Activated T-helper 17 cell treated with anti-CD3 and anti-CD28 coated beads, Interleukin-2, amount 50 U/mL, for 72 hours (primary cell): ENCODE measurements at regions not wholly inside any gene's neighbourhood (a gene's known extent, or its start where the extent isn't known, plus 50 kb on each side); places are given as distances from the start of the nearest gene placed in this dataset.
"Not testable (repeated sequence)": the region's sequence is repeated elsewhere in the genome, so short reads cannot be mapped to it uniquely, and the experiment has no call there.

Experiments
- ATAC-seq: fragments of 150-1000 bp; cut with Tn5 transposase; replicated peaks from 2 replicates; pipeline ENCODE4 v1.10.0; 2021; ENCODE audit warnings: mild to moderate bottlenecking, moderate library complexity
- H3K27ac Mint-ChIP-seq: one replicate; pipeline ENCODE4 v1.8.0; 2022; ENCODE audit warnings: mixed read lengths
- H3K27me3 Mint-ChIP-seq: one replicate; pipeline ENCODE4 v1.8.0; 2022; ENCODE audit warnings: mixed read lengths
- H3K36me3 Mint-ChIP-seq: one replicate; pipeline ENCODE4 v1.8.0; 2022; ENCODE audit warnings: low read depth, mild to moderate bottlenecking, mixed read lengths
- H3K4me1 Mint-ChIP-seq: one replicate; pipeline ENCODE4 v1.8.0; 2022; ENCODE audit warnings: mixed read lengths
- H3K4me3 Mint-ChIP-seq: one replicate; pipeline ENCODE4 v1.8.0; 2022; ENCODE audit warnings: mild to moderate bottlenecking, mixed read lengths
- H3K9me3 Mint-ChIP-seq: one replicate; pipeline ENCODE4 v1.8.0; 2022; ENCODE audit warnings: mixed read lengths

GRCh38 chr2:81403508-81403907 is 1099.0 kb upstream of the LRRTM1 start:
- Mint-ChIP-seq H3K36me3 (no peaks in the 10 kb centered on the region), H3K4me3 (no peak overlapping the region), H3K4me1 (no peaks in the 10 kb centered on the region), H3K27me3 (no peaks in the 10 kb centered on the region), H3K9me3 (peaks cover 11% of the 10 kb centered on the region), H3K27ac (no peak overlapping the region)
- no peak for ATAC-seq

DNA sequence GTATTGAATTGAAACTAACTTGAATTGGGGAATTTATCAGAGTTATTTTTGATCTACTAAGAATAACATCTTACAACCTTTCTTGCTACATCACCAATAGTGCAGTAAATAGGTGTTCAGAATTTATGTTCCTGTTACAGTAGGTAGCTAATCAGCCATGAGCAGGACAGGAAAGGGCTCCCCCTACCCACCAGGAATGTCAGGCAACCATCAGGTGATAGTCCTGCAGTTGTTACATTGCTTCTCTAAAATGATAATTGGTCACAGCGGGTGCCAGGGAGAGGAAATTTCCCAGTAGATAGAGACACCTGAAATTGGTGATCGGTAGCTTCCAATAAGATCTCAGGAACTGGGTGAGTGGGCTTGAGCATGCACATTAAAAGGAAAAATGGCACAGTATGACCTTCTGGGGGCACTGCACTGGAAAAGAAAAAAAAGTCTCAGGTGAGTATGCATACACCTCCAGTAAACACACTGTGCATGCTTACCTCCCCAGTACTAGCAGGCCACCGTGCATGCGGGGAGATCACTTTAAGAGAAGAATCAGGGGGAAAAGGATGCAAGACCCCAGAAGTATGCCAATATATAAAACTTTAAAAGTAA is 1092.0 kb upstream of the LRRTM1 start:
- peaks cover 16% of the 10 kb centered on the region for H3K9me3 Mint-ChIP-seq
- ATAC-seq, result no peak
- no peaks in the 10 kb centered on the region for H3K36me3 Mint-ChIP-seq
- H3K27ac Mint-ChIP-seq, result no peak overlapping the region
- no peak overlapping the region for H3K4me3 Mint-ChIP-seq
- H3K27me3 Mint-ChIP-seq, result no peaks in the 10 kb centered on the region
- H3K4me1 Mint-ChIP-seq, result no peaks in the 10 kb centered on the region

GRCh38 chr2:81395746-81396145 is 1091.2 kb upstream of the LRRTM1 start:
- Mint-ChIP-seq H3K4me3 (no peak overlapping the region), H3K27ac (no peak overlapping the region), H3K27me3 (no peaks in the 10 kb centered on the region), H3K4me1 (no peaks in the 10 kb centered on the region), H3K36me3 (no peaks in the 10 kb centered on the region), H3K9me3 (peaks cover 21% of the 10 kb centered on the region)
- no peak for ATAC-seq

DNA sequence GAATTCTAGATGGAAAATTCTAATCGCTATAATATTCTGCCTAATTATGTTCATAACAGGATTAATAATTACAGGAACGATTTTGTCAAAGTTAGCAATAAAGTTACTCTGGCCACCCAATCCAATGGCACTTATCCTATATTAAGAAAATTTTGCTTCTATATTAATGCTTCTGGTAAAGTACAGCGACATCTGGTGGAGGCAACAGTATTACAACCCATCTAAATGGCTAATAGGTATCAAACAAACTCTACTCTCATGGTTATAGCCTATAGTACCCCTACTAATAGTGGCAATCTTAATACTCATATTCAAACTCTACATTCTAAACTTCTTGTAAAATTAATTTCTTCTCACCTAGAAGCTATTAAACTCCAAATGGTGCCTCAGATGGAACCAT is 1084.7 kb upstream of the LRRTM1 start:
- H3K9me3 Mint-ChIP-seq, result peaks cover 31% of the 10 kb centered on the region
- ATAC-seq, result no peak
- no peaks in the 10 kb centered on the region for H3K4me1 Mint-ChIP-seq
- H3K36me3 Mint-ChIP-seq, result no peaks in the 10 kb centered on the region
- no peaks in the 10 kb centered on the region for H3K27me3 Mint-ChIP-seq
- no peak overlapping the region for H3K4me3 Mint-ChIP-seq
- H3K27ac Mint-ChIP-seq, result no peak overlapping the region

DNA sequence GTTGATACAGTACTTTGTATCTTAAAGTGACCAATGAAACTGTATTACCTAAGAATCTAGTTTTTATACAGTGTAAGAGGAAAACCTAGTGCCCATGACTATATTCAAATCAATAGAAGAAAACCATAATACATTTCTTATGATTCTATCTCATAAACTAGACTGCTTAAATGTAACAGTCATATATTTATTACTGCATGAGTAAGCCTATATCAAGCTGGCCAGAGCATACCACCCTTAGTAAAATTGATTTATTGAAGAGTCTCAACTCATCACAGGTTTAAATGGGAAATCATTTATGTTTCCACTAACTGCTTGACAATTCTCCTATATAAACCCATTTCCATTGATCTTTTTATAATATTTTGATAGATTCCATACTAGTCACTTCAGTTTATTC is 1059.2 kb upstream of the LRRTM1 start:
- H3K36me3 Mint-ChIP-seq, result no peaks in the 10 kb centered on the region
- no peaks in the 10 kb centered on the region for H3K27me3 Mint-ChIP-seq
- H3K4me1 Mint-ChIP-seq, result no peaks in the 10 kb centered on the region
- H3K4me3 Mint-ChIP-seq, result no peak overlapping the region
- peaks cover 23% of the 10 kb centered on the region for H3K9me3 Mint-ChIP-seq
- no peak for ATAC-seq
- no peak overlapping the region for H3K27ac Mint-ChIP-seq

DNA sequence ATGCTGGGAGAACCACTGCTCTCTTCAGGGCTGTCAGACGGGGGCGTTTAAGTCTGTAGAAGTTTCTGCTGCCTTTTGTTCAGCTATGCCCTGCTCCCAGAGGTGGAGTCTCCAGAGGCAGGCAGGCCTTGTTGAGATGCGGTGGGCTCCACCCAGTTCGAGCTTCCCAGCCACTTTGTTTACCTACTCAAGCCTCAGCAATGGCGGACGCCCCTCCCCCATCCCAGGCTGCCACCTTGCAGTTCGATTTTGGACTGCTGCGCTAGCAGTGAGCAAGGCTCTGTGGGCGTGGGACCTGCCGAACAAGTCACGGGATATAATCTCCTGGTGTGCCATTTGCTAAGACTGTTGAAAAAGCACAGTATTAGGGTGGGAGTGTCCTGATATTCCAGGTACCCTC is 1057.9 kb upstream of the LRRTM1 start:
- not testable (repeated sequence) for ATAC-seq, H3K36me3 Mint-ChIP-seq, H3K4me1 Mint-ChIP-seq, H3K27me3 Mint-ChIP-seq, H3K4me3 Mint-ChIP-seq, H3K27ac Mint-ChIP-seq
- peaks cover 15% of the 10 kb centered on the region for H3K9me3 Mint-ChIP-seq

DNA sequence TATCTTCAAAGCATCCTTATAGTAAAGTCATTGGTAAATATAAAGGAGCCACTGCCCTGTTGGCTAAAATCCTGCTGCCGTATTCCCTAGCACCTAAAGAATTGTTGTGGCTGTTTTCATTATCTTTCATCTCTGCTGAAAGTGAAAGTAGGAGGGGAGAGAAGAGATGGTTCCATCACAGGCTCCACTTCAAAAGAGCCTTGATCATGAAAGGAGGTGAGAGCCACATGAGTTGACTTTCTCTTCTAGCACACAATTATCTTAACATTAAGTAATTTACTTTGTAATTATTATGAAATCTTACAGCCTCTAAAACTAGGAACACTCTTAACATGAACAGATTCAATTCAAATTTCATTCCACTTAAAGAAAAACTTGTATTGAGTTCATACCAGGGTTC is 1050.9 kb upstream of the LRRTM1 start:
- Mint-ChIP-seq H3K4me3 (no peak overlapping the region), H3K9me3 (peaks cover 5% of the 10 kb centered on the region), H3K4me1 (no peaks in the 10 kb centered on the region), H3K27me3 (no peaks in the 10 kb centered on the region), H3K27ac (no peak overlapping the region), H3K36me3 (no peaks in the 10 kb centered on the region)
- ATAC-seq, result no peak

- Mint-ChIP-seq H3K4me1 (no peaks in the 10 kb centered on the region), H3K27me3 (no peaks in the 10 kb centered on the region), H3K27ac (no peak overlapping the region), H3K9me3 (peaks cover 11% of the 10 kb centered on the region), H3K4me3 (no peak overlapping the region), H3K36me3 (no peaks in the 10 kb centered on the region)
- ATAC-seq, result no peak
These were observed 1029.5 kb upstream of the LRRTM1 start for GRCh38 chr2:81334046-81334445.

- Mint-ChIP-seq H3K4me3 (no peak overlapping the region), H3K27ac (no peak overlapping the region), H3K27me3 (no peaks in the 10 kb centered on the region), H3K36me3 (no peaks in the 10 kb centered on the region), H3K9me3 (peaks cover 2% of the 10 kb centered on the region), H3K4me1 (no peaks in the 10 kb centered on the region)
- no peak for ATAC-seq
These were observed 1024.4 kb upstream of the LRRTM1 start for GRCh38 chr2:81328968-81329367.

GRCh38 chr2:81327911-81328310 is 1023.4 kb upstream of the LRRTM1 start:
- no peak for ATAC-seq
- no peak overlapping the region for H3K27ac Mint-ChIP-seq
- no peaks in the 10 kb centered on the region for H3K36me3 Mint-ChIP-seq

GRCh38 chr2:81324046-81324445 is 1019.5 kb upstream of the LRRTM1 start:
- H3K36me3 Mint-ChIP-seq, result no peaks in the 10 kb centered on the region
- ATAC-seq, result no peak
- H3K27me3 Mint-ChIP-seq, result no peaks in the 10 kb centered on the region
- peaks cover 13% of the 10 kb centered on the region for H3K9me3 Mint-ChIP-seq
- no peak overlapping the region for H3K27ac Mint-ChIP-seq
- no peaks in the 10 kb centered on the region for H3K4me1 Mint-ChIP-seq
- no peak overlapping the region for H3K4me3 Mint-ChIP-seq

More at GRCh38 chr2:81327911-81328310, 1023.4 kb upstream of the LRRTM1 start:
- H3K4me1 Mint-ChIP-seq, result no peaks in the 10 kb centered on the region
- no peak overlapping the region for H3K4me3 Mint-ChIP-seq
- peaks cover 8% of the 10 kb centered on the region for H3K9me3 Mint-ChIP-seq
- no peaks in the 10 kb centered on the region for H3K27me3 Mint-ChIP-seq

DNA sequence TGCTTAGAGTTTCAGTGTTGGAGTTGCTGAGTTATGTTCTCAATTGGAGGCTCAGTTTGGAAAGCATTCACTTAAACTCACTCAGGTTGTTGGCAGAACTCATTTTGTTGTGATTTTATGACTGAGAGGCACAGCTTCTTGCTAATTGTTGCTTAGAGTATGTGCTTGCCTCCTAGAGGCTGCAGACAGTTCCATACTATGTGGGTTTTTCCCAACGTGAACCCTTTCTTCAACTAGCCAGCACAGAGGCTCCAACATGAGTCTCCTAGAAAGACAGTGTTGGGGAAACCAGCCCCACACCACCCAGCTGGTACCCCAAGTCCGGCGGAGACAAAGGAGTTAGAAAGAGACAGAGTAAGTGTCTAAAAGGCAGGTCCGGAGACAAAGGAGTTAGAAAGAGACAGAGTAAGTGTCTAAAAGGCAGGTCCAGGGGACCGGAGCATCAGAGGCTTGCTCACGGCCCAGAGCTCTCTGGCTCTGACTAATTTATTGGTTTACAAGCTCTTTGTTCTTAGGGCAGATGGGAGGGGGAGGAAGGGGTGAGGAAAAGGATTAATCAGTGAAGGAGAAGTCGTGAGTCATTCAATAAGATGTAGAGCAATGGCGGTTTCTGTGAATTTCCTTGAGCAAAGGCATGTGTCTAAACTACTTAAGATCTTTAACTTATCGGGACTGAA is 999.7 kb upstream of the LRRTM1 start:
- peaks cover 19% of the 10 kb centered on the region for H3K9me3 Mint-ChIP-seq
- no peak overlapping the region for H3K4me3 Mint-ChIP-seq
- no peaks in the 10 kb centered on the region for H3K27me3 Mint-ChIP-seq
- H3K4me1 Mint-ChIP-seq, result no peaks in the 10 kb centered on the region
- H3K27ac Mint-ChIP-seq, result no peak overlapping the region
- no peak for ATAC-seq
- H3K36me3 Mint-ChIP-seq, result no peaks in the 10 kb centered on the region

DNA sequence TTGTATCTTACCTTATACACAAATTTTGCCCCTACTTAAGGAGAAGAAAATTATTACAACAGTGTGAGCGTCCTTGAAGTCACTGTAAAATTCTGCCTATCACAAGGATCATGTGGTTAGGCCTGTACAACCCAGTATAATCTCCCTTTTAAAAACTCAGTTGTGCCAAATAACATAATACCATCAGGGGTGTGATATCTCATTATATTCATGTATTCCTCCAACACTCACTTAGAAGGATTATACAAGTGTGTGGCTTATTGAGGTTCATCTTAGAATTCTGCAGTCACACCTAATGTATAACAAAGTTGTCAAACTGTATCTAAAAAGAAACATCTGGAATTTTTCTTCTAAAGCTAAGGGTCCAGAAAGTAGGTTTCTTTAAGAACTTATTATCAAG is 998.8 kb upstream of the LRRTM1 start:
- no peaks in the 10 kb centered on the region for H3K4me1 Mint-ChIP-seq
- peaks cover 19% of the 10 kb centered on the region for H3K9me3 Mint-ChIP-seq
- H3K27ac Mint-ChIP-seq, result no peak overlapping the region
- H3K4me3 Mint-ChIP-seq, result no peak overlapping the region
- no peaks in the 10 kb centered on the region for H3K27me3 Mint-ChIP-seq
- no peaks in the 10 kb centered on the region for H3K36me3 Mint-ChIP-seq
- ATAC-seq, result no peak

DNA sequence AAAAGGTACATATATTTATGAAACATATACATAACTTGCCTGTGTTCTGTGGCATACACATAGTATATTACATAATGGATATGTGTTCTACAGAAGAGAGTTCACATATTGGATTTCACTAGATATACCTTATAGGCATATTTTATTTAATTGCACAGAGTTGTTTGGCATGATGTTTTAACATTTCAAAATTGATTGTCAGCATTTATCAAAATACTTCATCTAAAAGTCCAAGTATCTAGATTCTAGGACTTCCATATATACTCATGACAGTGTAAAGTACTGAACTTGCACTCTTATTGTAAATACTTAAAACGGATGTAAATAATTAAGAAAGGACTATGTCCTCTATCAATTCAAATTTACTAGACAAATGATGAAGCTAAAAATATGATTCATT is 995.3 kb upstream of the LRRTM1 start:
- Mint-ChIP-seq H3K36me3 (no peaks in the 10 kb centered on the region), H3K4me1 (no peaks in the 10 kb centered on the region), H3K27ac (no peak overlapping the region), H3K4me3 (no peak overlapping the region), H3K9me3 (peaks cover 18% of the 10 kb centered on the region), H3K27me3 (no peaks in the 10 kb centered on the region)
- ATAC-seq, result no peak

GRCh38 chr2:81290846-81291245 is 986.3 kb upstream of the LRRTM1 start:
- no peaks in the 10 kb centered on the region for H3K36me3 Mint-ChIP-seq
- no peak overlapping the region for H3K27ac Mint-ChIP-seq
- H3K9me3 Mint-ChIP-seq, result peaks cover 11% of the 10 kb centered on the region
- H3K4me3 Mint-ChIP-seq, result no peak overlapping the region
- H3K4me1 Mint-ChIP-seq, result no peaks in the 10 kb centered on the region
- H3K27me3 Mint-ChIP-seq, result no peaks in the 10 kb centered on the region
- ATAC-seq, result no peak
